K562 (cell line): ENCODE measurements at regions not wholly inside any gene's neighbourhood (a gene's known extent, or its start where the extent isn't known, plus 50 kb on each side); places are given as distances from the start of the nearest gene placed in this dataset.
A peak's percentile ranks its signal among the peaks of the same experiment; 100 is the strongest.

Source experiments
- BRD9 ChIP-seq: fragments of 450-650 bp; IDR thresholded peaks from 2 replicates; pipeline ENCODE4 v1.6.1; 2018; ENCODE audit warnings: low read depth; ENCODE audit not compliant: partially characterized antibody
- CBX5 ChIP-seq: IDR thresholded peaks from 2 replicates; pipeline ENCODE4 v1.6.1; 2014; ENCODE audit warnings: low read depth, borderline replicate concordance
- ELF4 ChIP-seq: fragments of 450-650 bp; formaldehyde crosslinking; IDR thresholded peaks from 2 replicates; pipeline ENCODE4 v1.4.0; 2022; ENCODE audit warnings: missing genetic modification characterization
- ETV1 ChIP-seq: fragments of 450-650 bp; conservative IDR thresholded peaks from 2 replicates; pipeline ENCODE4 v1.6.1; 2016; ENCODE audit warnings: missing genetic modification characterization, control low read depth, low read depth, missing compliant biosample characterization
- EZH2 ChIP-seq: IDR thresholded peaks from 2 replicates; pipeline ENCODE4 v1.6.1; 2012; ENCODE audit warnings: low read depth, mild to moderate bottlenecking, inconsistent platforms, low read length, borderline replicate concordance
- MAFG ChIP-seq: fragments of 450-650 bp; conservative IDR thresholded peaks from 2 replicates; pipeline ENCODE4 v1.6.1; 2016; ENCODE audit warnings: missing genetic modification characterization, missing compliant biosample characterization
- MCM5 ChIP-seq: fragments of 450-650 bp; IDR thresholded peaks from 2 replicates; pipeline ENCODE4 v1.6.1; 2016; ENCODE audit warnings: low read depth
- NCOA2 ChIP-seq, 2 experiments: fragments of 450-650 bp; IDR thresholded peaks; 2 replicates each; pipeline ENCODE4 v1.6.1; 2018; ENCODE audit warnings: mild to moderate bottlenecking in 2 of 2, moderate library complexity in 1 of 2; ENCODE audit not compliant: partially characterized antibody in 2 of 2
- SMAD4 ChIP-seq: fragments of 250-450 bp; sonication (Bioruptor Pico); conservative IDR thresholded peaks from 2 replicates; pipeline ENCODE4 v1.8.0; 2021; ENCODE audit warnings: inconsistent platforms, mild to moderate bottlenecking, moderate library complexity
- TRIM28 ChIP-seq: fragments of 450-650 bp; IDR thresholded peaks from 2 replicates; pipeline ENCODE4 v1.6.1; 2017
- ZNF551 ChIP-seq: fragments of 250-450 bp; sonication (Bioruptor Pico); IDR thresholded peaks from 2 replicates; pipeline ENCODE4 v1.5.0; 2021; ENCODE audit warnings: mild to moderate bottlenecking, moderate library complexity
- TF ChIP-seq, protein P1 (sequence below): sonication (generic); formaldehyde crosslinking; IDR thresholded peaks from 2 replicates; pipeline ENCODE4 v1.8.0; 2022; ENCODE audit warnings: mild to moderate bottlenecking, missing genetic modification reagents
- TF ChIP-seq, protein P2 (sequence below): fragments of 250-450 bp; sonication (Bioruptor Pico); IDR thresholded peaks from 2 replicates; pipeline ENCODE4 v1.4.0; 2020
- TF ChIP-seq, protein P3 (sequence below): sonication (generic); formaldehyde crosslinking; IDR thresholded peaks from 2 replicates; pipeline ENCODE4 v1.8.1; 2023; ENCODE audit warnings: mild to moderate bottlenecking, missing genetic modification reagents

DNA sequence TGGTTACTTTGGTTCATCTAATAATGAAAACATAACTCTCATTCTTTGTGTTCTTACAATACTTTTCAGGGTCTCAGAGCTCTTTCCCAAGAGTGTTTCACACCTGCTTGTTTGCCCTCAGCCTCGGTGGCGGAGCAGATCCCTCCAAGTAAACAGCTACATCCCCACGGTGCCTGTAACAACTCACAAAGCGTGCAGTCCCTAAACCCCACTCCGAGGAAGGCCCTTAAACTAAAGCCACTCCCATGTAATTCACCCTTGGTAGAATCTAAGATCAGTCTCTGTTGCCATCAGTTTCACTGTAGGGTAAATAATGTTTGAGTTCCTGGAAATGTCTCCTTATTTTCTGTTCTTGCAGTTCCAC, 101.1 kb downstream of the TFAP2A start (continued):
- TF ChIP-seq, protein P1, sequence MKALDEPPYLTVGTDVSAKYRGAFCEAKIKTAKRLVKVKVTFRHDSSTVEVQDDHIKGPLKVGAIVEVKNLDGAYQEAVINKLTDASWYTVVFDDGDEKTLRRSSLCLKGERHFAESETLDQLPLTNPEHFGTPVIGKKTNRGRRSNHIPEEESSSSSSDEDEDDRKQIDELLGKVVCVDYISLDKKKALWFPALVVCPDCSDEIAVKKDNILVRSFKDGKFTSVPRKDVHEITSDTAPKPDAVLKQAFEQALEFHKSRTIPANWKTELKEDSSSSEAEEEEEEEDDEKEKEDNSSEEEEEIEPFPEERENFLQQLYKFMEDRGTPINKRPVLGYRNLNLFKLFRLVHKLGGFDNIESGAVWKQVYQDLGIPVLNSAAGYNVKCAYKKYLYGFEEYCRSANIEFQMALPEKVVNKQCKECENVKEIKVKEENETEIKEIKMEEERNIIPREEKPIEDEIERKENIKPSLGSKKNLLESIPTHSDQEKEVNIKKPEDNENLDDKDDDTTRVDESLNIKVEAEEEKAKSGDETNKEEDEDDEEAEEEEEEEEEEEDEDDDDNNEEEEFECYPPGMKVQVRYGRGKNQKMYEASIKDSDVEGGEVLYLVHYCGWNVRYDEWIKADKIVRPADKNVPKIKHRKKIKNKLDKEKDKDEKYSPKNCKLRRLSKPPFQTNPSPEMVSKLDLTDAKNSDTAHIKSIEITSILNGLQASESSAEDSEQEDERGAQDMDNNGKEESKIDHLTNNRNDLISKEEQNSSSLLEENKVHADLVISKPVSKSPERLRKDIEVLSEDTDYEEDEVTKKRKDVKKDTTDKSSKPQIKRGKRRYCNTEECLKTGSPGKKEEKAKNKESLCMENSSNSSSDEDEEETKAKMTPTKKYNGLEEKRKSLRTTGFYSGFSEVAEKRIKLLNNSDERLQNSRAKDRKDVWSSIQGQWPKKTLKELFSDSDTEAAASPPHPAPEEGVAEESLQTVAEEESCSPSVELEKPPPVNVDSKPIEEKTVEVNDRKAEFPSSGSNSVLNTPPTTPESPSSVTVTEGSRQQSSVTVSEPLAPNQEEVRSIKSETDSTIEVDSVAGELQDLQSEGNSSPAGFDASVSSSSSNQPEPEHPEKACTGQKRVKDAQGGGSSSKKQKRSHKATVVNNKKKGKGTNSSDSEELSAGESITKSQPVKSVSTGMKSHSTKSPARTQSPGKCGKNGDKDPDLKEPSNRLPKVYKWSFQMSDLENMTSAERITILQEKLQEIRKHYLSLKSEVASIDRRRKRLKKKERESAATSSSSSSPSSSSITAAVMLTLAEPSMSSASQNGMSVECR (CRISPR knock-in tag), result no peak
- TF ChIP-seq CBX5, result no peak
- peak; percentile 35; the same call in 1 of the 2 replicates for TF ChIP-seq SMAD4 (CRISPR knock-in tag)
- TF ChIP-seq MCM5, result no peak
- TF ChIP-seq ZNF551 (CRISPR knock-in tag), result no peak
- TF ChIP-seq MAFG (tag), result no peak
- TF ChIP-seq BRD9, result peak; percentile 50
- TF ChIP-seq, protein P2, sequence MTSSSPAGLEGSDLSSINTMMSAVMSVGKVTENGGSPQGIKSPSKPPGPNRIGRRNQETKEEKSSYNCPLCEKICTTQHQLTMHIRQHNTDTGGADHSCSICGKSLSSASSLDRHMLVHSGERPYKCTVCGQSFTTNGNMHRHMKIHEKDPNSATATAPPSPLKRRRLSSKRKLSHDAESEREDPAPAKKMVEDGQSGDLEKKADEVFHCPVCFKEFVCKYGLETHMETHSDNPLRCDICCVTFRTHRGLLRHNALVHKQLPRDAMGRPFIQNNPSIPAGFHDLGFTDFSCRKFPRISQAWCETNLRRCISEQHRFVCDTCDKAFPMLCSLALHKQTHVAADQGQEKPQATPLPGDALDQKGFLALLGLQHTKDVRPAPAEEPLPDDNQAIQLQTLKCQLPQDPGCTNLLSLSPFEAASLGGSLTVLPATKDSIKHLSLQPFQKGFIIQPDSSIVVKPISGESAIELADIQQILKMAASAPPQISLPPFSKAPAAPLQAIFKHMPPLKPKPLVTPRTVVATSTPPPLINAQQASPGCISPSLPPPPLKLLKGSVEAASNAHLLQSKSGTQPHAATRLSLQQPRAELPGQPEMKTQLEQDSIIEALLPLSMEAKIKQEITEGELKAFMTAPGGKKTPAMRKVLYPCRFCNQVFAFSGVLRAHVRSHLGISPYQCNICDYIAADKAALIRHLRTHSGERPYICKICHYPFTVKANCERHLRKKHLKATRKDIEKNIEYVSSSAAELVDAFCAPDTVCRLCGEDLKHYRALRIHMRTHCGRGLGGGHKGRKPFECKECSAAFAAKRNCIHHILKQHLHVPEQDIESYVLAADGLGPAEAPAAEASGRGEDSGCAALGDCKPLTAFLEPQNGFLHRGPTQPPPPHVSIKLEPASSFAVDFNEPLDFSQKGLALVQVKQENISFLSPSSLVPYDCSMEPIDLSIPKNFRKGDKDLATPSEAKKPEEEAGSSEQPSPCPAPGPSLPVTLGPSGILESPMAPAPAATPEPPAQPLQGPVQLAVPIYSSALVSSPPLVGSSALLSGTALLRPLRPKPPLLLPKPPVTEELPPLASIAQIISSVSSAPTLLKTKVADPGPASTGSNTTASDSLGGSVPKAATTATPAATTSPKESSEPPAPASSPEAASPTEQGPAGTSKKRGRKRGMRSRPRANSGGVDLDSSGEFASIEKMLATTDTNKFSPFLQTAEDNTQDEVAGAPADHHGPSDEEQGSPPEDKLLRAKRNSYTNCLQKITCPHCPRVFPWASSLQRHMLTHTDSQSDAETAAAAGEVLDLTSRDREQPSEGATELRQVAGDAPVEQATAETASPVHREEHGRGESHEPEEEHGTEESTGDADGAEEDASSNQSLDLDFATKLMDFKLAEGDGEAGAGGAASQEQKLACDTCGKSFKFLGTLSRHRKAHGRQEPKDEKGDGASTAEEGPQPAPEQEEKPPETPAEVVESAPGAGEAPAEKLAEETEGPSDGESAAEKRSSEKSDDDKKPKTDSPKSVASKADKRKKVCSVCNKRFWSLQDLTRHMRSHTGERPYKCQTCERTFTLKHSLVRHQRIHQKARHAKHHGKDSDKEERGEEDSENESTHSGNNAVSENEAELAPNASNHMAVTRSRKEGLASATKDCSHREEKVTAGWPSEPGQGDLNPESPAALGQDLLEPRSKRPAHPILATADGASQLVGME (CRISPR knock-in tag), result no peak
- TF ChIP-seq NCOA2 (IDR thresholded peaks at IDR 0.05; ENCODE audit: partially characterized antibody in 2 of 2), result no peak
- TF ChIP-seq, protein P3, sequence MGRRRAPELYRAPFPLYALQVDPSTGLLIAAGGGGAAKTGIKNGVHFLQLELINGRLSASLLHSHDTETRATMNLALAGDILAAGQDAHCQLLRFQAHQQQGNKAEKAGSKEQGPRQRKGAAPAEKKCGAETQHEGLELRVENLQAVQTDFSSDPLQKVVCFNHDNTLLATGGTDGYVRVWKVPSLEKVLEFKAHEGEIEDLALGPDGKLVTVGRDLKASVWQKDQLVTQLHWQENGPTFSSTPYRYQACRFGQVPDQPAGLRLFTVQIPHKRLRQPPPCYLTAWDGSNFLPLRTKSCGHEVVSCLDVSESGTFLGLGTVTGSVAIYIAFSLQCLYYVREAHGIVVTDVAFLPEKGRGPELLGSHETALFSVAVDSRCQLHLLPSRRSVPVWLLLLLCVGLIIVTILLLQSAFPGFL (CRISPR knock-in tag), result no peak
- TF ChIP-seq ELF4, result no peak
- TF ChIP-seq EZH2, result no peak
- TF ChIP-seq ETV1 (tag), result 0 out of 2 replicates have a peak, but pooled peaks have one; percentile 8
- no peak for TF ChIP-seq TRIM28
- TF ChIP-seq, all 486 proteins: peak for 5
